ENCODE measurements at regions not wholly inside any gene's neighbourhood (a gene's known extent, or its start where the extent isn't known, plus 50 kb on each side); places are given as distances from the start of the nearest gene placed in this dataset.

DNA sequence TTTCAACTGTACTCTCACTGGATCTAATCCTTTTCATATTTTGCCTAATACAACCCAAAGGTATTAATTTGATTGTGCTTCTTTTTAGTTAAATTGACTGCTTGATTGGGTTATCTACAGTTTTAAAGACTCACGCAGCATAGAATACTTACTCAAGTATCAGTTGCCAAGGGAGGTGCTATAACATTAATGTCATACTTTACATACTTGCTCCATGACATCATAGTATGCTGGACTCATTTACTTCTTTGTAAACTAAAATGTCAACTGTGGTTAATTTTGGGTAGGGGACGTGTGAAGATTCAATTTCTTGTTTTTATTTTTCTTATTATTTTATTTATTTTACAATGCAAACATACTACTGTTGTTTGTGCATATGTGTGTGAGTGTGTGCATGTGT is 716.2 kb upstream of the VRK2 start:
- TF ChIP-seq, protein P1, sequence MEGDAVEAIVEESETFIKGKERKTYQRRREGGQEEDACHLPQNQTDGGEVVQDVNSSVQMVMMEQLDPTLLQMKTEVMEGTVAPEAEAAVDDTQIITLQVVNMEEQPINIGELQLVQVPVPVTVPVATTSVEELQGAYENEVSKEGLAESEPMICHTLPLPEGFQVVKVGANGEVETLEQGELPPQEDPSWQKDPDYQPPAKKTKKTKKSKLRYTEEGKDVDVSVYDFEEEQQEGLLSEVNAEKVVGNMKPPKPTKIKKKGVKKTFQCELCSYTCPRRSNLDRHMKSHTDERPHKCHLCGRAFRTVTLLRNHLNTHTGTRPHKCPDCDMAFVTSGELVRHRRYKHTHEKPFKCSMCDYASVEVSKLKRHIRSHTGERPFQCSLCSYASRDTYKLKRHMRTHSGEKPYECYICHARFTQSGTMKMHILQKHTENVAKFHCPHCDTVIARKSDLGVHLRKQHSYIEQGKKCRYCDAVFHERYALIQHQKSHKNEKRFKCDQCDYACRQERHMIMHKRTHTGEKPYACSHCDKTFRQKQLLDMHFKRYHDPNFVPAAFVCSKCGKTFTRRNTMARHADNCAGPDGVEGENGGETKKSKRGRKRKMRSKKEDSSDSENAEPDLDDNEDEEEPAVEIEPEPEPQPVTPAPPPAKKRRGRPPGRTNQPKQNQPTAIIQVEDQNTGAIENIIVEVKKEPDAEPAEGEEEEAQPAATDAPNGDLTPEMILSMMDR (IDR thresholded peaks at IDR 0.05; ENCODE audit: control extremely low read depth in 1 of 3, insufficient read depth in 1 of 3, low read depth in 1 of 3, low read length in 3 of 3), result no peak
- TF ChIP-seq, protein P2, sequence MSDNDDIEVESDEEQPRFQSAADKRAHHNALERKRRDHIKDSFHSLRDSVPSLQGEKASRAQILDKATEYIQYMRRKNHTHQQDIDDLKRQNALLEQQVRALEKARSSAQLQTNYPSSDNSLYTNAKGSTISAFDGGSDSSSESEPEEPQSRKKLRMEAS (IDR thresholded peaks at IDR 0.05), result no peak
- TF ChIP-seq, protein P3, sequence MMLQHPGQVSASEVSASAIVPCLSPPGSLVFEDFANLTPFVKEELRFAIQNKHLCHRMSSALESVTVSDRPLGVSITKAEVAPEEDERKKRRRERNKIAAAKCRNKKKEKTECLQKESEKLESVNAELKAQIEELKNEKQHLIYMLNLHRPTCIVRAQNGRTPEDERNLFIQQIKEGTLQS (IDR thresholded peaks at IDR 0.05; ENCODE audit: insufficient read depth, low read depth, low read length), result no peak
- TF ChIP-seq NRF1 (IDR thresholded peaks at IDR 0.05; ENCODE audit: low read depth, low read length), result no peak
- no peak for TF ChIP-seq JUN (IDR thresholded peaks at IDR 0.05; ENCODE audit: low read depth, low read length)
- TF ChIP-seq EZH2 (IDR thresholded peaks at IDR 0.05; ENCODE audit: low read depth, low read length, severe bottlenecking), result no peak
- no peak for TF ChIP-seq EP300 (IDR thresholded peaks at IDR 0.05; ENCODE audit: borderline replicate concordance in 1 of 2, low read depth in 2 of 2, low read length in 2 of 2)
- no peak for TF ChIP-seq RAD21 (IDR thresholded peaks at IDR 0.05 in 1 of 2, conservative IDR thresholded peaks at IDR 0.05 in 1 of 2; ENCODE audit: low read depth in 2 of 2, low read length in 2 of 2)
- no peak for TF ChIP-seq POLR2A (IDR thresholded peaks at IDR 0.05; ENCODE audit: control extremely low read depth in 1 of 2, low read depth in 2 of 2, low read length in 2 of 2)
- TF ChIP-seq BACH1 (IDR thresholded peaks at IDR 0.05; ENCODE audit: low read length), result no peak

Measured in H1 (cell line).